Spleen (tissue), 11 donors: ENCODE measurements at regions not wholly inside any gene's neighbourhood (a gene's known extent, or its start where the extent isn't known, plus 50 kb on each side); places are given as distances from the start of the nearest gene placed in this dataset.

Source experiments
- DNase-seq: peaks from one replicate; pipeline ENCODE4 v3.0.0-alpha.2; 2020
- H3K27ac ChIP-seq, 8 donors: fragments of 200-600 bp; sonication (generic) in 7 of 8; 1 replicate in 4 of 8; 2 replicates in 4 of 8; pipeline versions ENCODE4 v1.5.0 to v1.8.0; 2016 to 2021; ENCODE audit warnings: inconsistent platforms in 4 of 8, mild to moderate bottlenecking in 4 of 8, moderate library complexity in 1 of 8
- H3K27me3 ChIP-seq, 7 donors: fragments of 200-600 bp; sonication (generic) in 6 of 7; replicated peaks in 1 of 7; 1 replicate in 4 of 7; 2 replicates in 3 of 7; pipeline versions ENCODE4 v1.5.0 to v1.8.0; 2016 to 2021; ENCODE audit warnings: inconsistent platforms in 3 of 7, mild to moderate bottlenecking in 1 of 7
- H3K36me3 ChIP-seq, 6 donors: fragments of 200-600 bp; sonication (generic) in 5 of 6; 1 replicate in 4 of 6; 2 replicates in 2 of 6; pipeline versions ENCODE4 v1.5.0 to v1.8.0; 2016 to 2021; ENCODE audit warnings: inconsistent platforms in 2 of 6
- H3K4me1 ChIP-seq, 6 donors: fragments of 200-600 bp; sonication (generic) in 5 of 6; 1 replicate in 3 of 6; 2 replicates in 3 of 6; pipeline versions ENCODE4 v1.5.0 to v1.8.0; 2016 to 2021; ENCODE audit warnings: inconsistent platforms in 3 of 6
- H3K4me3 ChIP-seq, 8 donors: fragments of 200-600 bp; sonication (generic) in 7 of 8; 1 replicate in 4 of 8; 2 replicates in 4 of 8; pipeline versions ENCODE4 v1.5.0 to v1.8.0; 2016 to 2021; ENCODE audit warnings: inconsistent platforms in 4 of 8, mild to moderate bottlenecking in 4 of 8, moderate library complexity in 2 of 8
- H3K9me3 ChIP-seq, 8 donors: fragments of 200-600 bp; sonication (generic) in 7 of 8; 1 replicate in 4 of 8; 2 replicates in 4 of 8; pipeline versions ENCODE4 v1.5.0 to v1.8.0; 2016 to 2021; ENCODE audit warnings: inconsistent platforms in 4 of 8
- POLR2A ChIP-seq, 3 donors: fragments of 450-650 bp; IDR thresholded peaks; one replicate each; pipeline ENCODE4 v1.5.1; 2017; ENCODE audit warnings: antibody characterized with exemption in 3 of 3, mild to moderate bottlenecking in 1 of 3
- POLR2AphosphoS5 ChIP-seq, 3 donors: sonication (generic); formaldehyde crosslinking; IDR thresholded peaks; one replicate each; pipeline ENCODE4 v1.5.1; 2017; ENCODE audit warnings: antibody characterized with exemption in 3 of 3
- WGBS, 5 donors: extraction: QIAGEN DNeasy Blood & Tissue Kit in 3 of 5; methylation state at CpG; one replicate each; pipeline versions ENCODE4 v1.1.5 to v1.1.7; 2013 to 2018; 5-methylcytosine and 5-hydroxymethylcytosine counted together
- intact Hi-C: fragments of 100-400 bp; cut with DNase I; formaldehyde crosslinking; loops from one replicate; pipeline ENCODE4 v1.15.0; 2023; ENCODE audit warnings: low total_unique reads
- TF ChIP-seq, protein P1 (sequence below), 11 experiments: fragments of 200-600 bp in 7 of 11; fragments of 450-650 bp in 4 of 11; sonication (generic) in 4 of 11; IDR thresholded peaks in 8 of 11; conservative IDR thresholded peaks in 3 of 11; 1 replicate in 7 of 11; 2 replicates in 4 of 11; pipeline versions ENCODE4 v1.4.0 to v1.8.0; 2016 to 2021; ENCODE audit warnings: antibody characterized with exemption in 11 of 11, inconsistent platforms in 4 of 11, mild to moderate bottlenecking in 1 of 11
- donor health status: healthy with polysubstance abuse.
- donor health status: DM: no; HTN: no; CAD: no; lungs with moderate emphysema.
- donor health status: DM: no; HTN: no; CAD: no.
- donor health status: Bipolar disorder and iron deficiency.
- donor health status: healthy.
- donor health status: DM: no; HTN: no; CAD: no.
- donor health status: DM: yes; HTN: yes; CAD: no.

GRCh38 chrX:22740836-22741235 is 258.9 kb upstream of the DDX53 start:
- no peaks in the 10 kb centered on the region for H3K4me1 ChIP-seq
- no peak for DNase-seq
- 62 to 89% (median 78%) methylated on average over 4 of the region's 4 CpGs for WGBS, 5 donors
- no peaks in the 10 kb centered on the region for H3K27me3 ChIP-seq
- no peaks in the 10 kb centered on the region for H3K9me3 ChIP-seq
- intact Hi-C loops, result loop anchor here (10.0 kb wide), 1 partner anchor 756 kb away; no protein-coding TSS in a partner anchor
- TF ChIP-seq POLR2A (IDR thresholded peaks at IDR 0.05) (no peak), POLR2AphosphoS5 (IDR thresholded peaks at IDR 0.05) (no peak)
- TF ChIP-seq, protein P1, sequence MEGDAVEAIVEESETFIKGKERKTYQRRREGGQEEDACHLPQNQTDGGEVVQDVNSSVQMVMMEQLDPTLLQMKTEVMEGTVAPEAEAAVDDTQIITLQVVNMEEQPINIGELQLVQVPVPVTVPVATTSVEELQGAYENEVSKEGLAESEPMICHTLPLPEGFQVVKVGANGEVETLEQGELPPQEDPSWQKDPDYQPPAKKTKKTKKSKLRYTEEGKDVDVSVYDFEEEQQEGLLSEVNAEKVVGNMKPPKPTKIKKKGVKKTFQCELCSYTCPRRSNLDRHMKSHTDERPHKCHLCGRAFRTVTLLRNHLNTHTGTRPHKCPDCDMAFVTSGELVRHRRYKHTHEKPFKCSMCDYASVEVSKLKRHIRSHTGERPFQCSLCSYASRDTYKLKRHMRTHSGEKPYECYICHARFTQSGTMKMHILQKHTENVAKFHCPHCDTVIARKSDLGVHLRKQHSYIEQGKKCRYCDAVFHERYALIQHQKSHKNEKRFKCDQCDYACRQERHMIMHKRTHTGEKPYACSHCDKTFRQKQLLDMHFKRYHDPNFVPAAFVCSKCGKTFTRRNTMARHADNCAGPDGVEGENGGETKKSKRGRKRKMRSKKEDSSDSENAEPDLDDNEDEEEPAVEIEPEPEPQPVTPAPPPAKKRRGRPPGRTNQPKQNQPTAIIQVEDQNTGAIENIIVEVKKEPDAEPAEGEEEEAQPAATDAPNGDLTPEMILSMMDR (IDR thresholded peaks at IDR 0.05 in 8 of 11, conservative IDR thresholded peaks at IDR 0.05 in 3 of 11), result no peak
- no peak overlapping the region for H3K27ac ChIP-seq
- H3K36me3 ChIP-seq, result no peaks in the 10 kb centered on the region
- no peak overlapping the region for H3K4me3 ChIP-seq

- intact Hi-C loops, result loop anchor here (10.0 kb wide), 1 partner anchor 757 kb away; no protein-coding TSS in a partner anchor
- 79 to 94% (median 89%) methylated on average over 1 of the region's 1 CpG for WGBS, 5 donors
- Histone ChIP-seq H3K9me3 (no peaks in the 10 kb centered on the region), H3K4me1 (no peaks in the 10 kb centered on the region), H3K4me3 (no peak overlapping the region), H3K27ac (no peak overlapping the region), H3K27me3 (no peaks in the 10 kb centered on the region), H3K36me3 (no peaks in the 10 kb centered on the region)
- DNase-seq, result no peak
- TF ChIP-seq POLR2A (IDR thresholded peaks at IDR 0.05), result no peak
- TF ChIP-seq, protein P1 (IDR thresholded peaks at IDR 0.05 in 8 of 11, conservative IDR thresholded peaks at IDR 0.05 in 3 of 11), result no peak
- TF ChIP-seq POLR2AphosphoS5 (IDR thresholded peaks at IDR 0.05), result no peak
Observed at GRCh38 chrX:22742174-22742573, 257.6 kb upstream of the DDX53 start.

DNA sequence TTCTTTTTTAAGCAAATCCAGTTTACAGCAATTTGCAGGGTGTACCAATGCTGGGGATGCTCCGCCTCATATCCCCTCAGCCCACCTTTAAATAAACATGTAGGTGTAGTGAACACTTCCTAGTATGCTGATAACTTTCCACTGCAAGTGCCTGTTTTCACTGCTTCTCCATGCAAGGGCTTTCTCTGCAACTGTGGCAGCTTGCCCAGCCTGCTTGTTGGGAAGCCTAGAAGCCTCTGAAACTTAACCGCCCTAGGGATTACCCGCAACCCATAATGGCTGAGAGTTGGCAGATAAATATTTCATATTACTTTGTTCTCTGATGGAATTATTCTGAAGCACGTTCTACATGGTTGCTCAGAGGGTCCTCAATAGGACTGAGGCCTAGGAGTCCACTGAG is 253.7 kb upstream of the DDX53 start:
- H3K4me1 ChIP-seq, result no peaks in the 10 kb centered on the region
- no peaks in the 10 kb centered on the region for H3K36me3 ChIP-seq
- 81 to 98% (median 86%) methylated on average over 4 of the region's 4 CpGs for WGBS, 5 donors
- H3K27ac ChIP-seq, result no peak overlapping the region
- TF ChIP-seq, protein P1 (IDR thresholded peaks at IDR 0.05 in 8 of 11, conservative IDR thresholded peaks at IDR 0.05 in 3 of 11), result no peak
- no peak for TF ChIP-seq POLR2A (IDR thresholded peaks at IDR 0.05)
- TF ChIP-seq POLR2AphosphoS5 (IDR thresholded peaks at IDR 0.05), result no peak
- intact Hi-C loops, result loop anchor here (10.0 kb wide), 1 partner anchor 761 kb away; no protein-coding TSS in a partner anchor
- H3K9me3 ChIP-seq, result no peaks in the 10 kb centered on the region
- H3K27me3 ChIP-seq, result no peaks in the 10 kb centered on the region
- H3K4me3 ChIP-seq, result no peak overlapping the region
- DNase-seq, result no peak

DNA sequence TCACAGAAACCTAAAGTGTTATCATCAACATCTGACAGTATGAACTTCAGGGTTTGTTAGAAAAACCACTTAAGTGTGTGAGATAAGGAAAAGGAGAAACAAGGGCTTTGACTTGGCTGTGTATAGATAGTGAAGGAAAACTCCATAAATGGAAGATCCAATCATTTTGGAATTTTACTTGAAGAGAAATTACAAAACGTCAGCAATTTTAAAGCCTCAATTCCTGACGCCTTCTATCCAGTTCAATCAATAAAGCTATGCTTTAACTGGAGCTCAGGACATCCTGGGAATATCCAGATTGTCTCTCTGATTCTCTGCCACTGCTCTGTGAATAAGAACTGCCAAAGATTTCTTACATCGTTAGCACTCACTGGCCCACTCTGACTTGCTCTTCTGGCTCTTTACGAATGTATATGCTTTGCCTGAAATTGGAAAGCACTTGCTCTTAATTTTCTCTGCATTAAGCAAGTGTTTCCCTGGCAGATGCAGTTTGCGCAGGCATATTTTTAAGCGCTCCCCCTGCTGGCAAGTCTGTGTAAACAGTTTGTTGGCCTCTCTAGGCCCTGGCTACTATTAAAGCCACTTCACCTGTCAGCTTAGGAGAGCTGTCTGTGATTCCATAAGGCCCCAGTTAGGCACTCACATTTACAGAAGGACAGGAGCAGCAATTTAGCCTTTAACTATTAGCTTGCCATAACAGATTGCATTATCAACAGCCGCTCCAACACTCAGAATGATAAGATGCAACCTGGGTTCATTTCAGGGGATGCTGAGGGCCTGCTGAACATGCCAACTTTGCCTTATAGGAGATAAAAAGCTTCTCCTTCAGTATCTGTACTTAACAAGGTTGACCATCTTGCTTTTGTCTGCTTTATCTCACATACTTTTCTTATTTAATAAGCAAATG is 251.4 kb upstream of the DDX53 start:
- no peaks in the 10 kb centered on the region for H3K9me3 ChIP-seq
- intact Hi-C loops, result loop anchor here (10.0 kb wide), 1 partner anchor 764 kb away; no protein-coding TSS in a partner anchor
- no peak overlapping the region for H3K27ac ChIP-seq
- no peak overlapping the region for H3K4me3 ChIP-seq
- TF ChIP-seq, protein P1 (IDR thresholded peaks at IDR 0.05 in 8 of 11, conservative IDR thresholded peaks at IDR 0.05 in 3 of 11), result peak in 10 of 11 experiments; percentile 15 to 73 (median 66)
- TF ChIP-seq POLR2A (IDR thresholded peaks at IDR 0.05) (no peak), POLR2AphosphoS5 (IDR thresholded peaks at IDR 0.05) (no peak)
- no peaks in the 10 kb centered on the region for H3K4me1 ChIP-seq
- no peaks in the 10 kb centered on the region for H3K36me3 ChIP-seq
- 21 to 38% (median 29%) methylated on average over 7 of the region's 7 CpGs for WGBS, 5 donors
- DNase-seq, result no peak
- no peaks in the 10 kb centered on the region for H3K27me3 ChIP-seq
